ENCODE measurements at regions not wholly inside any gene's neighbourhood (a gene's known extent, or its start where the extent isn't known, plus 50 kb on each side); places are given as distances from the start of the nearest gene placed in this dataset.

- TF ChIP-seq CTCF (IDR thresholded peaks at IDR 0.05) (no peak), POLR2A (IDR thresholded peaks at IDR 0.05) (no peak)
Observed at GRCh38 chr2:66283787-66284186, 151.1 kb upstream of the MEIS1 start.
